HG02938 (cell line): ENCODE measurements at regions not wholly inside any gene's neighbourhood (a gene's known extent, or its start where the extent isn't known, plus 50 kb on each side); places are given as distances from the start of the nearest gene placed in this dataset.

Source experiments
- ATAC-seq: cut with Tn5 transposase; IDR thresholded peaks from one replicate; pipeline ENCODE4 v1.9.1; 2021; ENCODE audit warnings: mild to moderate bottlenecking, moderate library complexity; ENCODE audit not compliant: unreplicated experiment

DNA sequence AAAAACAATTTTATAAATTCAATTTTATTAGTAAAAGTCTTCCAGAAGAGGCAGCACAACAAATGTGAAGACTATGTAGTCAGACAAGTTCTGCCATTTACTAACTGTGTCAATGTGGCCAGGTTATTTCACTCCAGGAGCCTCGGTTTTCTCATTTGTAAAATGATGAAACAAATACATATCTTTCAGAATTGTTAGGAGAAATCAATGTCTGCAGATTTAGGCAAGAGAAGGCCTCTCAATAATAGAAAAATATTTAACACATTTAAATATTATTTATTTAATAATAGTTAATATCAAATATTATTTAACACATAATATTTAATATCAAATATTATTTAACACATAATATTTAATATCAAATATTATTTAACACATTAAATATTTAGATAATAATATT is 75.6 kb upstream of the PTGFR start:
- ATAC-seq = no peak

DNA sequence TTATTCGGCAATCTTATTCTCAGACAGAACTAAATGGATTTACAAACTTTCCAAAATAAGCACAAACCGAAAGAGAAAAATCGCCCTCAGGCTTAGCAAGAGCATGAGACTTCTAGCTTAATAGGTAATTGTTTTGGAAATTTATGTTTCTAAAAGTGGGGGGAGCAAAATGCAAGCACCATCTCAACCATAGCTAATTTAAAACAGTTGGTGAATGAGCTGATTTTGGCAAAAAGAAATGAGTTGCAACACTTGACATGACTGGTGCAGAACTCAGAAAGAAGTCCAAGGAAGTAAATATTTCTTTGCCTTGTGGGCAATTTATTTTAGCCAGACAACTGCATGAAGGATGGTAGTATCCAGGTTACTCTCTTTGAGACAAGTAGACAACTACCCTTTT is 71.5 kb upstream of the PTGFR start:
- no peak for ATAC-seq

DNA sequence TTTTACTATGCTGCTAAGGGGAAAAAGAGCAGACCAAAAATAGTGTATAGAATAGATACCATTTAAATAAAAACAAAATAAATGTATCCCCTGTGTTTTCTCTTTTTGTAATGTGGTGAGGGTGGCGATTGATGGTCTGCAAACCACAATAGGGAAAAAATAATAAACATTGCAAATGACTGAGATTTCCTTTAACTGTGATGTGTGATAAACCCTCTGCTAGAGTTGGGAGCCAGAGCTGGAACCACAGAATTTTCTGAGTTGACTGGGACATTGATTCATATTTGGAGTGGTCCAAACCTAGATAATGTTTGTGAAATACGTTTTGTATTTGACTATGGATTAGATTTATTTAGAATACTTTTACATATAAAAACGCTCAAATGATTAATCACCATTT is 70.6 kb upstream of the PTGFR start:
- ATAC-seq = no peak

DNA sequence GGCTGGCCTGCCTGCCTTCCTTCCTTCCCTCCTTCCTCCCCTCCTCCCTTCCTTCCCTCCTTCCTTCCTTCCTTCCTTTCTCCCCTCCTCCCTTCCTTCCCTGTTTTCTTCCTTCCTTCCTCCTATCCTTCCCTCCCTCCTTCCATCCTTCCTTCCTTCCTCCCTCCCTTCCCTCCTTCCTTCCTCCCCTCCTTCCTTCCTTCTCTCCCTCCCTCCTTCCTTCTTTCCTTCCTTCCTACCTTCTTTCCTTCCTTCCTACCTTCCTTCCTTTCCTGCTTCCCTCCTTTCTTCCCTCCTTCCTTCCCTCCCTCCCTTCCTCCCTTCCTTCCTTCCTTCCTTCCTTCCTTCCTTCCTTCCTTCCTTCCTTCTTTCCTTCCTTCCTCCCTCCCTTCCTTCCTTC is 70.1 kb upstream of the PTGFR start:
- ATAC-seq = no peak

- ATAC-seq = no peak
These were observed 66.1 kb upstream of the PTGFR start for GRCh38 chr1:78424720-78425119.

DNA sequence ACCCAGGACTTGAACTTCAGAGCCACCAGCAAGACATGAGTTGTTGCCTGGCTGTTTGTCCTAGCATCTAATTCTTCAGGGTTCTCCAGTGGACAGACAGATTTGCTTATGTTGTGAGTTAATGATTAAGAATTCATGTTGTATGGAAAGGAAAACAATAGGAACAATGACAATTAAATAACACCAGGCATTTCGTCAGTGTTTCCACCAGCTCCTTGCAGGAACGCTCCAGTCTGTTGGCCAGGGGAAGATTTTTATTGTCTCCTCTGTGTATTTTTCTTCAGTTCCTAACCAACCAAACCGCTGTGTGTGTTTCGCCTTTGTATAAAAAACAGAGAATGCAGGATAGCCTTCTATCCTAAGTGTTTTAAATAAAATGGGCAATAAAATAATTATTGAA is 64.4 kb upstream of the PTGFR start:
- ATAC-seq = no peak

DNA sequence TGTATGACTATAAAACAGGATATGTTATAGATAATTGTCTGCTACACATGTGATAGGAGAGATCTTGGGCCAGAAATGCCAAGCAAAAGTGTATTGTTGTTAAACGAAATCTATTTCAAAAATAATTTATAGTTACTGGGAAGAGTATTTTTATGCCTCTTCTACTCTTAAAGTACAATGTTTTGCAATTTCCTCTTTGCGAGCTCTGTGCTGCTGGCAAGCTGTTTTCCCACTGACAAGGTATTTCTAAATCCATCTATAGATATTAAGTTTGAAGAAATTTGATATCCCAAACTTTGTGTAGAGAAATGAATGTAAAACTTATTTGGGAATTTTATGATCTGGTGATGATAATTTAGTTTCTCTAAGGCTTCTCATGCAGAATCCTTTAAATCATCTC is 63.3 kb upstream of the PTGFR start:
- ATAC-seq = no peak

DNA sequence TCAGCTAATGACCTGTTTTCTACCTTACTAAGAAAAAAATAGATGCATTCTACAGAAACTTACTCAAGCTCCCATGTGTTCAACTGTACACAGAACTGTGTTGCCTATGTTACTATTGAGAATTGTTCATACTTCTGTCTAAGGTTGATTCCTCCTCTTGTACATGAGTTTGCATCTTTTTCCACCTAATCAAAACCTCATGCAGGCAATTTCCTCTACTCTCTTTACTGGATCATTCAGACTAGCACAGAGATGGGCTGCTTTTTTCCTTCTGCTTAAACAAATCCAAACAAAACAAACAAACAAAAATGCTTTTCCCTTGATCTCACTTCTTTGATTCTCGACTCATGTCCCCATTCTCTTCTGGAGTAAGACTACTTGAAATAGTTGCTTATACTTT is 58.8 kb upstream of the PTGFR start:
- ATAC-seq = no peak

GRCh38 chr1:78434351-78434750 is 56.4 kb upstream of the PTGFR start:
- ATAC-seq = no peak

- no peak for ATAC-seq
These were observed 53.8 kb upstream of the PTGFR start for GRCh38 chr1:78436961-78437360.

DNA sequence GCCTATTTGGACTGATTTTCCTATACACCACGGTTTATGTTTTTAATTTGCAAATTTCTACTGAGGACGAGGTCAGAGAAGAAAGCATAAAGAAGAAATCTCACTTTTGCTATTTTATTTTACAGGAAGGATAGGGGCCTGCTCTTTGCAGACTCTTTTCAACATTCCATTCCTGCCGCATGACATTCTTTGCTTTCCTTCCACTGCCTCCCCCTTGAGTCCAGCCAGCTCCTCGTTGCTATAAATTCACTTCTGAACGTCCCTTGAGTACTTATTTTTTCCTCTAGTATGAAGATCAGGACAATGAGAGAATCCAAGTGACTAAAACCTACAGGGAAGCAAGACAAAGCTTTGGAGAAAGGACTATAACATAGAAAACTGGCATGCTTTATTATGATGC is 53.4 kb upstream of the PTGFR start:
- ATAC-seq = no peak

DNA sequence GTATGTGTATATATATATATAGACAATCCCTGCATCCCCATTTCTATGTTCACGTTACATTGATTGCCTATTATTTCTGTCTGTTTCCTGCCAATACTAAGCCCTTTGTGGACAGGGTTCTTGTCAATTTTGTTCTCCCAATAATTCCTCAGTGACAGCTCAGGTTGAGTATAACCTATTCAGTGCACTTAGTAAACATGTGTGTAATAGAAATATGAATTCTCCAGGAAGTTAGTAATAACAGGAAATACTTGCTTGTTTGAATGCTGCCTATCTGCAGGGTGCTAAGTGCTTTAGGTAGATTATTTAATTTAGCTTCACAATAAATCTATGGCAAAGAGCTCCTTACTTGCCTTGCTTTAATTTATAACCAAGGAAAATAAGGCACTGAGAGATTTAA is 52.8 kb upstream of the PTGFR start:
- ATAC-seq = no peak

GRCh38 chr1:78440381-78440793 is 50.4 kb upstream of the PTGFR start:
- ATAC-seq = no peak
